Activated CD4-positive, alpha-beta T cell treated with anti-CD3 and anti-CD28 coated beads for 36 hours (primary cell): ENCODE measurements at regions not wholly inside any gene's neighbourhood (a gene's known extent, or its start where the extent isn't known, plus 50 kb on each side); places are given as distances from the start of the nearest gene placed in this dataset.

Experiments used
- ATAC-seq: fragments of 200-7000 bp; cut with Tn5 transposase; one replicate; pipeline ENCODE4 v1.10.0; 2021; ENCODE audit warnings: mild to moderate bottlenecking, moderate library complexity
- CTCF ChIA-PET: fragments of 350-600 bp; sonication (Branson Sonifier 250); formaldehyde crosslinking; loops from one replicate; lab custom pipeline; 2021; ENCODE audit warnings: antibody characterized with exemption; lab: Charles Lee
- POLR2A ChIA-PET: fragments of 350-600 bp; sonication (Branson Sonifier 250); formaldehyde crosslinking; loops from one replicate; lab custom pipeline; 2021; ENCODE audit warnings: antibody characterized with exemption, inconsistent platforms; lab: Charles Lee
- DNase-seq: peaks from one replicate; pipeline ENCODE4 v3.0.0-alpha.2; 2020
- H3K27ac Mint-ChIP-seq: one replicate; pipeline ENCODE4 v1.8.0; 2021; ENCODE audit warnings: mixed read lengths
- H3K27me3 Mint-ChIP-seq: one replicate; pipeline ENCODE4 v1.8.0; 2021; ENCODE audit warnings: mixed read lengths
- H3K36me3 Mint-ChIP-seq: one replicate; pipeline ENCODE4 v1.8.0; 2021; ENCODE audit warnings: low read depth, mixed read lengths
- H3K4me1 Mint-ChIP-seq: one replicate; pipeline ENCODE4 v1.8.0; 2021; ENCODE audit warnings: mixed read lengths
- H3K4me3 Mint-ChIP-seq: one replicate; pipeline ENCODE4 v1.8.0; 2021; ENCODE audit warnings: mild to moderate bottlenecking, moderate library complexity, mixed read lengths
- H3K9me3 Mint-ChIP-seq: one replicate; pipeline ENCODE4 v1.8.0; 2021; ENCODE audit warnings: low read depth, mixed read lengths
- intact Hi-C, 2 experiments: fragments of 100-400 bp; cut with DNase I in 1 of 2; cut with micrococcal nuclease in 1 of 2; formaldehyde crosslinking; loops; one replicate each; pipeline versions ENCODE4 v1.14.2 to v1.15.1; 2022 to 2024; cut with DNase I, micrococcal nuclease

DNA sequence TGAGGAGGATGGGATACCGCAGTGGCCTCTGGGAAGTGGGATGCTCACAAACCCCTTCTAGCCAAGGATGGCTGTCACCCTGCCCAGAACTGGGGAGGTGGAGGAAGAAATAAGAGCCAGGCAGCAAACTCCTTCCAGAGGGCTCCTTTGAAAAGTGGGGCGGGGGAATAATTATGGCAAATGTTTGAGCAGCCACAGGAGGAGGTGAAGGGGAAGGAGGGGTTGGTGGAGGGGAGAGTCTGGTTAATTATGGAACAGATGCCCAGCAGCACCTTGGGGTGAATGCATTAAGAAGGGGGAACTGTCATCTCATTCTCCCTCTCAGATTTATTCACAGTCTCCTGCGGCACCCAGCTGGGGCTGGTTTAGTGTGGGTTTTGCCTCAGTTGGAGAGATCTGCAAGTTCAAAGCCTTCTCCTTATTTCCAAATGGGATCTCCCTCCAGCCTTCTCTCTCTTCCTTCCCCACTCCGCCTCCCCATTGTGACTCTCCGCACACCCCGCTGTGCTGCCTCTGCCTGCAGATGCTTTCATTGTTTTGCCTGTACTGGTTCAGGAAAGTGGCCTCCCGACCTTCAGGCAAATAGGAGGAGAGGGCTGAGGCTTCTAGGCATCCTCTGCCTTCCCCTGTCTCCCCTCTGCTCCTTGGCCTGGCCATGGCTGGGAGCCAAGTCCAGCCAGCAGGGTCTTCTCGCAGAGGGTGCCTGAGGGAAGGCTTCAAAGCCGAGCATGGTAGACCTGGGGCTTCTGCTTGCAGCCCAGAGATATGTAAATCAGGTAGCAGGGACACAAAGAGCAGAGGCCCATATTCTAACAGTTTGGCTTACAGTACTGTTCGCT lies 457.2 kb upstream of the MEX3C start:
- no peaks in the 10 kb centered on the region for H3K9me3 Mint-ChIP-seq
- intact Hi-C loops, result no loop called here
- peaks cover 2% of the 10 kb centered on the region for H3K4me1 Mint-ChIP-seq
- peaks cover 11% of the 10 kb centered on the region for H3K27me3 Mint-ChIP-seq
- ChIA-PET CTCF (no interaction called here), POLR2A (no interaction called here)
- no peak overlapping the region for H3K27ac Mint-ChIP-seq
- ATAC-seq (no peak), DNase-seq (no peak)
- no peak overlapping the region for H3K4me3 Mint-ChIP-seq
- no peaks in the 10 kb centered on the region for H3K36me3 Mint-ChIP-seq

DNA sequence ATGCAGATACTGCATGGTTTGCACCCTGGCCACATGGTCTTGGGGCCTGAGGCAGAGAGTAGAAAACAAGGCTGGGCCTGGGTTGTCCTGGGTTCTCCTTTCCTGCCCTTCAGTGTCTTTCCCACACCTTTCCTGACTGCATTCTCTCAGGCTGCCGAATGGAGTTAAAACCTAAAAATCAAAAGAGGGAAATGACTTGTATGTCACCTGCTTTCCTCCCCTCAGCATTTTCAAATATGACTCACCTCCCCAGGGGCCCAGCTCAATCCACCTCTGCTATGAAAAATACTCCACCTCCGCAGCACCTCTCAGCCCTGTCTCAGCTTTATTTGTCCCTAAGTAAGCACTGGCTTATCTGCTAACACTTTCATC lies 457.8 kb upstream of the MEX3C start:
- H3K36me3 Mint-ChIP-seq, result no peaks in the 10 kb centered on the region
- H3K9me3 Mint-ChIP-seq, result no peaks in the 10 kb centered on the region
- peak; percentile 63 for ATAC-seq
- no peak overlapping the region for H3K27ac Mint-ChIP-seq
- DNase-seq, result no peak
- H3K4me3 Mint-ChIP-seq, result no peak overlapping the region
- intact Hi-C loops, result no loop called here
- ChIA-PET CTCF (no interaction called here), POLR2A (no interaction called here)
- H3K4me1 Mint-ChIP-seq, result peaks cover 2% of the 10 kb centered on the region
- peaks cover 11% of the 10 kb centered on the region for H3K27me3 Mint-ChIP-seq

DNA sequence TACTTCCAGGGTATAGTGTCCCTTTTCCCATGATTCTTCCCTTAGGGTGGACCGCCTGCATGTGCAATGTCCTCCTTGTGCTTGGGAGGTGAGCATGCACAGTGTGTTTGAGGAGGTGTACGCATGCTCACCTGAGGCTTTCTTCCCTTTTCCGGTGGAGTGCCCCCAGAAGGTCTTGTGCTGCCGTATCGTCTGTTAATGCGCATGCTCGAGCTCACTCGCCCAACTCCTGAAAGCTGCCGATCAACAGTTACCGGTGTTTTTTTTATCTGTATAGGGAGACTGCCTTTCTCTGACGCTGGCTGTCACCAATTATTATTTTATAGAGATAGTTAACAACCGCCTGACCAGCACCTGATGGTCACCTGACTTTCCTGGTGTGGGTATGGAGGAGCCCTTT lies 458.8 kb upstream of the MEX3C start:
- Mint-ChIP-seq H3K4me1 (peaks cover 2% of the 10 kb centered on the region), H3K36me3 (no peaks in the 10 kb centered on the region), H3K27me3 (peaks cover 11% of the 10 kb centered on the region), H3K9me3 (no peaks in the 10 kb centered on the region), H3K4me3 (no peak overlapping the region), H3K27ac (no peak overlapping the region)
- ChIA-PET POLR2A (no interaction called here), CTCF (no interaction called here)
- no peak for ATAC-seq
- intact Hi-C loops, result no loop called here
- no peak for DNase-seq

DNA sequence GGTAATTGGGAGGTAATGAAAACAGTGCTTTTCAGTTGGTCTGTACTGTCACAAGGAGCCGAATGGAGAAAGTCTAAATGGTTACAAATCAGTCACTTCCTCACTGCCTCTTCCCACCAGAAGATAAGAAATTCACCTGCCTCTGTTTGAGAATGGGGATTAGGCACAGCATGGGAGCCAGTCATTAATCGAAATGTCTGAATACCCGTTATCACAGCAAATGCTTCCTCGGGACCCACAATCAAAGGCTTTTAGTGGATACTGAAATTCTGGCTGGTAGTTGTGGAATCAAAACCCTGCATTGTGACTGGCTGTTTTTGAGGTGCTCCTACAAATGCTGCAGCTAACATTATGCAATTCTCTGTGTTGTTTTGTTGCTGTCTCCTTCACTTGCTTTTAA lies 461.0 kb upstream of the MEX3C start:
- Mint-ChIP-seq H3K9me3 (no peaks in the 10 kb centered on the region), H3K36me3 (no peaks in the 10 kb centered on the region), H3K4me3 (no peak overlapping the region), H3K27me3 (peaks cover 14% of the 10 kb centered on the region), H3K27ac (no peak overlapping the region), H3K4me1 (peaks cover 2% of the 10 kb centered on the region)
- intact Hi-C loops, result no loop called here
- DNase-seq, result no peak
- ATAC-seq, result no peak
- ChIA-PET CTCF (no interaction called here), POLR2A (no interaction called here)

DNA sequence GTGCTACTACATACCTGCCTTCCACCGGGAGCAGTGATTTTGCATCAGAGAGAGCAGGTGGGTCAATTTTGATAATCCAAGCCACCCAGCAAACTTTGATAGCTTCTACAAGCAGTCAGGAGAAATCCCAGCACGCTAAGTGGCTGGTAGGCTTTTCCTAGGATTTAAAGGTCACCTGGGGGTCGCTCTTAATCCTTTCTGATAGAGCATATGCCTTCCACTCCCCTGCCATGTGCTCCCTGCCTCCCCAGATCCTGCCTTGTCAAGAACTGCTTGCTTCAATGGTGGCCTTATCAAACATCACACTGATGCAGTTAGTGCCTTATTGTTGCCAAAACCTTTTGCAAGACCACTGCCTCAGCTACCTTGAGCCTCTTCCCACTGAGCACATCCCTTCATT lies 462.3 kb upstream of the MEX3C start:
- no peak overlapping the region for H3K4me3 Mint-ChIP-seq
- no peaks in the 10 kb centered on the region for H3K36me3 Mint-ChIP-seq
- H3K9me3 Mint-ChIP-seq, result no peaks in the 10 kb centered on the region
- peaks cover 13% of the 10 kb centered on the region for H3K27me3 Mint-ChIP-seq
- H3K4me1 Mint-ChIP-seq, result peaks cover 2% of the 10 kb centered on the region
- ChIA-PET CTCF (no interaction called here), POLR2A (no interaction called here)
- DNase-seq, result no peak
- H3K27ac Mint-ChIP-seq, result no peak overlapping the region
- no peak for ATAC-seq
- intact Hi-C loops, result loop anchor here in 1 of 2 experiments (10.0 kb wide), 1 partner anchor 1495 kb away; no protein-coding TSS in a partner anchor

DNA sequence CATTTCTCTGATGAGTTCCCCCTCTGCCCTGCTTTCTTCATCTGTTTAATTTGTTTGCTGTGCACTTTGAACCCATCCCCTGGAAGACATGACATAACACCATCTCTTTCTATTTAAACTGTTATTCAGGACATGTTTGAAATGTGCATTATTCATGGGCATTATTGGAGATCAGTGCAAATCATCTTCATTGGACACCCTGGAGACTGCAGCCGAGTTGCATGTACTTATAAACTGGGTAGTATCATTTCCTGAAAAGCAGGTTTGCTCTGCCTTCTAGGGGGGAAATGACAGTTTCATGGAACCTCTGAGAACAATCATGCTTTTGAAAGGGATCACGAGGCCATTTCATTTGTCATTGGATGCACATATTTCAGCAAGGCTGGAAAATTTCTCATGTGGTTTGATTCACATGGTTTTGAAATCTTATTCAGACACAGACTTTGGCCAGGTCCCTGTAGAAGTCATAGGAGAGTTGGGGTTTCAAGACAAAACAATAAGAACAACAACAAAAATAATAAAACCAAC lies 462.8 kb upstream of the MEX3C start:
- intact Hi-C loops, result loop anchor here in 1 of 2 experiments (10.0 kb wide), 1 partner anchor 1495 kb away; no protein-coding TSS in a partner anchor
- ChIA-PET POLR2A (no interaction called here), CTCF (no interaction called here)
- peaks cover 2% of the 10 kb centered on the region for H3K4me1 Mint-ChIP-seq
- no peak overlapping the region for H3K27ac Mint-ChIP-seq
- DNase-seq (no peak), ATAC-seq (no peak)
- H3K4me3 Mint-ChIP-seq, result no peak overlapping the region
- no peaks in the 10 kb centered on the region for H3K36me3 Mint-ChIP-seq
- H3K9me3 Mint-ChIP-seq, result no peaks in the 10 kb centered on the region
- peaks cover 11% of the 10 kb centered on the region for H3K27me3 Mint-ChIP-seq

DNA sequence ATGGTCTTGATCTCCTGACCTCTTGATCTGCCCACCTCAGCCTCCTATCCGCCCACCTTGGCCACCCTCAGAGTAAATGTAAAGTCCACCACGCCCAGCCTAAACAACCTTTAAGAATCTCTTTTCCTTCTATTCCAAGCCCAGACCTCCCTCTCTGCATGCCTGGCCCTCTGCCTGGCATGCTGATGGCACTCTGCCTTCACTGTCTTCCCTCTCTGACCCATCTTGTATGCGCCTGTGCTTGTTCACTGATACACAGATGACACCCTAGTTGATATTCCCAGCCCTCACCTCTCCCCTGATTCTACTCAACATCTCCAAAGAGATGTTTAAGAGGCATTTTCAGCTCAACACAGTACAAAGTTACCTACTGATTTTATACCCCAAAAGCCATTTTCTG lies 466.8 kb upstream of the MEX3C start:
- ATAC-seq, result no peak
- no peaks in the 10 kb centered on the region for H3K9me3 Mint-ChIP-seq
- ChIA-PET CTCF (interaction anchor here (0.7 to 0.8 kb wide), 2 partner anchors 788 to 1341 kb away, joined by 3 read pairs; no protein-coding TSS in a partner anchor), POLR2A (no interaction called here)
- no peak overlapping the region for H3K27ac Mint-ChIP-seq
- no peaks in the 10 kb centered on the region for H3K4me1 Mint-ChIP-seq
- peaks cover 17% of the 10 kb centered on the region for H3K27me3 Mint-ChIP-seq
- no peaks in the 10 kb centered on the region for H3K36me3 Mint-ChIP-seq
- DNase-seq, result no peak
- H3K4me3 Mint-ChIP-seq, result no peak overlapping the region
- intact Hi-C loops, result loop anchor here in 1 of 2 experiments (10.0 kb wide), 1 partner anchor 1491 kb away; no protein-coding TSS in a partner anchor

DNA sequence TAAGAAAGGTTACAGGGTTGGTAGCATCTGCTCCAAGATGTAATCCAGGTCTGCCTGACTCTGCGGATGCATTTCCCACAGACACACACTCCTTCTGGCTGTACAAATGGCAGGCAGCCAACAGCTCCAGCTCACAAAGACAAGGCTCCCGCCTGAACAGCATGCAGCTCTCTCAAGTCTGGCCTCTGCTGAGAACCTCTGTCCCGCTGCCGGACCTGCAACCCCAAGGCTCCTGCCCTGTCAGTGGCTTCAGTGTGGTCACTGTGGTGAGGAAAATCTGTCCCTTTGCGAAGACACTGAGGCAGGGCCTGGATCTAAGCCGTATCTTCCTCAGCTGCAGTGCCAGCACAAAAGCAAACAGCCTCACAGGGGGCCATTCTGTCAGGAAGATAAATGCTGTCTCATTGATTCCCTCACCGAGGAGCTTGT lies 469.3 kb upstream of the MEX3C start:
- Mint-ChIP-seq H3K27ac (no peak overlapping the region), H3K4me1 (no peaks in the 10 kb centered on the region), H3K36me3 (no peaks in the 10 kb centered on the region), H3K9me3 (no peaks in the 10 kb centered on the region), H3K27me3 (peaks cover 19% of the 10 kb centered on the region), H3K4me3 (no peak overlapping the region)
- no peak for DNase-seq
- intact Hi-C loops, result loop anchor here (5.0 to 10.0 kb wide), 3 partner anchors 554 to 1488 kb away; no protein-coding TSS in a partner anchor
- ATAC-seq, result no peak
- POLR2A ChIA-PET, result no interaction called here
- CTCF ChIA-PET, result no interaction called here

DNA sequence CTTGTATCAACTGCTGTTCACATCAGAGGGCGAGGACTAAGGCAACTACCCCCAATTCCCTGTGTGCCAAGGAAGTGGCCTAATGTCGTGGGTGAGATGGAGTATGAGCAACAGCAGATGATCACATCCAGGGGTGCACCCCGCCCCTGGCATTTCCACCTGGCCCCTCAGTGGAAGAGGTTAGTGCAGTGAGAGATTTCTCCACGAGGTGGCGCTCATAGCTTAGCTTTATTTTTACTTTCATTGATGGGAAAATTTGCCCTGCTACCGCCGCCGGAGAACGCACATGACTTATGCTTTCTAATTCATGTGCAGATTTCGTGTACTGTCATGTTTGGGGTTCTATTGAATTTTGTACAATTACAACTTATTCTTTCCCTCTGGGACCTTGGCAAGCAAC lies 470.6 kb upstream of the MEX3C start:
- ChIA-PET POLR2A (no interaction called here), CTCF (interaction anchor here (0.6 to 1.2 kb wide), 5 partner anchors 36 to 1236 kb away, joined by 3 to 4 read pairs (median 3); no protein-coding TSS in a partner anchor)
- peak; percentile 77 for DNase-seq
- peak; percentile 53 for ATAC-seq
- H3K9me3 Mint-ChIP-seq, result no peaks in the 10 kb centered on the region
- no peak overlapping the region for H3K4me3 Mint-ChIP-seq
- intact Hi-C loops, result loop anchor here (1.0 to 10.0 kb wide), 6 partner anchors 556 to 1712 kb away; no protein-coding TSS in a partner anchor
- H3K27ac Mint-ChIP-seq, result no peak overlapping the region
- H3K27me3 Mint-ChIP-seq, result peaks cover 16% of the 10 kb centered on the region
- no peaks in the 10 kb centered on the region for H3K36me3 Mint-ChIP-seq
- H3K4me1 Mint-ChIP-seq, result no peaks in the 10 kb centered on the region

DNA sequence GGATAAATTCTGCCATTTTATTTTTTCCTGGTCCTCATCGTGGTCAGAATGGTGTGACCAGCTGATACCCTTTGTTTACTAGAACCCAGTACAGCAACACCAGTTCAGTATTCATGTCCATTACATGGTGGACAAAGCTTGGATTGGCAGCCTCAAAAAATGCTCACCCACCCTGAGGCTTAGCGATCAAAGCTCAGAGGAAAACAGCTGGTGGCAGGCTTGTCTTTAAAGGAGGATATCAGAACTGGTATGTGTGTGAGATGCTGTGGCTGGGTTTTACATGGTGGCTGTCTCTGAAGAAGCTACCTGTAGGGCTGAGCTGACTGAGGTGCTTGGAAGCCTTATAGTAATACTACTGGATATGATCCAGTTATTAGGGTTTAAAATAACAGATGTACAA lies 471.1 kb upstream of the MEX3C start:
- POLR2A ChIA-PET, result no interaction called here
- H3K9me3 Mint-ChIP-seq, result no peaks in the 10 kb centered on the region
- no peaks in the 10 kb centered on the region for H3K36me3 Mint-ChIP-seq
- CTCF ChIA-PET, result interaction anchor here (0.6 to 1.2 kb wide), 4 partner anchors 37 to 1236 kb away, joined by 3 to 4 read pairs (median 3); no protein-coding TSS in a partner anchor
- H3K4me3 Mint-ChIP-seq, result no peak overlapping the region
- intact Hi-C loops, result loop anchor here (1.0 to 10.0 kb wide), 6 partner anchors 556 to 1712 kb away; no protein-coding TSS in a partner anchor
- ATAC-seq, result no peak
- no peaks in the 10 kb centered on the region for H3K4me1 Mint-ChIP-seq
- no peak for DNase-seq
- peaks cover 16% of the 10 kb centered on the region for H3K27me3 Mint-ChIP-seq
- H3K27ac Mint-ChIP-seq, result no peak overlapping the region

DNA sequence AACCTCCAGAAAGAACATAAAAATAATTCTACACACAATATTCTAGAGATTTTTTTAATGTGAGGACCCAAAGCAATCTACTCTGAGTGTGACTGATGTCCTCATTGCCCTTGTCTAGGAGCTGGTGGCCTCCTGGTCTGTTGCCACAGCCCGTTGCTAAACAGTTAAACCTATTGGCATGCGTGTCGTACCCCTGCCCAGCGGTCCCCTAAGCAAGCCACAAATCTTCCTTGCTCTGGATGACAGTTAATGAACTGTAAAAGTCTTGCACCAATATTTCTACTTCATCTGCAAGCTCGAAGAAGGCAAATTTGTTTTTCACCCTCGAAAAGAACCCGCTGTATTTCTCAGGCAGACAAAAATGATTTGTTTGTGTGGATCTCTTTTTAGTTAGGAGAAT lies 489.1 kb upstream of the MEX3C start:
- peaks cover under 1% of the 10 kb centered on the region for H3K9me3 Mint-ChIP-seq
- H3K4me3 Mint-ChIP-seq, result no peak overlapping the region
- H3K36me3 Mint-ChIP-seq, result no peaks in the 10 kb centered on the region
- ChIA-PET POLR2A (no interaction called here), CTCF (no interaction called here)
- H3K4me1 Mint-ChIP-seq, result no peaks in the 10 kb centered on the region
- intact Hi-C loops, result no loop called here
- H3K27me3 Mint-ChIP-seq, result no peaks in the 10 kb centered on the region
- DNase-seq (no peak), ATAC-seq (no peak)
- H3K27ac Mint-ChIP-seq, result no peak overlapping the region
